Lung (tissue), 11 donors: ENCODE measurements at regions not wholly inside any gene's neighbourhood (a gene's known extent, or its start where the extent isn't known, plus 50 kb on each side); places are given as distances from the start of the nearest gene placed in this dataset.

Experiments used
- ATAC-seq: fragments of 200-7000 bp; cut with Tn5 transposase; one replicate; pipeline ENCODE4 v1.9.1; 2020; ENCODE audit warnings: moderate number of reproducible peaks; ENCODE audit not compliant: insufficient read depth, low FRiP score
- DNase-seq, 3 donors: peaks; one replicate each; pipeline ENCODE4 v3.0.0-alpha.2; 2013 to 2017
- H3K27ac ChIP-seq, 2 donors: one replicate each; pipeline ENCODE4 v1.5.1; 2013; ENCODE audit warnings: mild to moderate bottlenecking in 2 of 2, moderate library complexity in 2 of 2, control low read depth in 1 of 2, inconsistent platforms in 1 of 2, low read depth in 1 of 2, low read length in 1 of 2
- H3K27me3 ChIP-seq, 3 donors: one replicate each; pipeline ENCODE4 v1.5.1; 2013; ENCODE audit warnings: low read length in 2 of 3; ENCODE audit not compliant: control insufficient read depth in 3 of 3, insufficient read depth in 3 of 3
- H3K36me3 ChIP-seq, 4 donors: one replicate each; pipeline ENCODE4 v1.5.1; 2013; ENCODE audit warnings: low read length in 4 of 4, mild to moderate bottlenecking in 1 of 4, moderate library complexity in 1 of 4; ENCODE audit not compliant: control insufficient read depth in 4 of 4, insufficient read depth in 4 of 4
- H3K4me1 ChIP-seq, 5 donors: one replicate each; pipeline ENCODE4 v1.5.1; 2013; ENCODE audit warnings: low read length in 5 of 5, mild to moderate bottlenecking in 2 of 5, moderate library complexity in 1 of 5; ENCODE audit not compliant: control insufficient read depth in 5 of 5, insufficient read depth in 5 of 5
- H3K4me3 ChIP-seq: one replicate; pipeline ENCODE4 v1.5.1; 2013; ENCODE audit warnings: mild to moderate bottlenecking, control low read depth, moderate library complexity
- H3K9ac ChIP-seq, 2 donors: one replicate each; pipeline ENCODE4 v1.5.1; 2013; ENCODE audit warnings: low read length in 2 of 2, control low read depth in 1 of 2; ENCODE audit not compliant: insufficient read depth in 1 of 2
- H3K9me3 ChIP-seq, 4 donors: one replicate each; pipeline ENCODE4 v1.5.1; 2013; ENCODE audit warnings: low read length in 3 of 4, mild to moderate bottlenecking in 1 of 4, moderate library complexity in 1 of 4; ENCODE audit not compliant: control insufficient read depth in 4 of 4, insufficient read depth in 3 of 4
- CTCF ChIP-seq: IDR thresholded peaks from 2 replicates; pipeline ENCODE4 v1.5.1; 2012; ENCODE audit warnings: mild to moderate bottlenecking; ENCODE audit errors: control extremely low read depth, extremely low read depth
- WGBS, 2 donors: extraction: QIAGEN DNeasy Blood & Tissue Kit; methylation state at CpG; one replicate each; pipeline ENCODE4 v1.1.7; 2013; 5-methylcytosine and 5-hydroxymethylcytosine counted together
- donor health status: control.
- donor health status: control.
- donor health status: Bipolar disorder and iron deficiency.
- donor health status: healthy.
- donor health status: DM: yes; HTN: yes; CAD: no.

DNA sequence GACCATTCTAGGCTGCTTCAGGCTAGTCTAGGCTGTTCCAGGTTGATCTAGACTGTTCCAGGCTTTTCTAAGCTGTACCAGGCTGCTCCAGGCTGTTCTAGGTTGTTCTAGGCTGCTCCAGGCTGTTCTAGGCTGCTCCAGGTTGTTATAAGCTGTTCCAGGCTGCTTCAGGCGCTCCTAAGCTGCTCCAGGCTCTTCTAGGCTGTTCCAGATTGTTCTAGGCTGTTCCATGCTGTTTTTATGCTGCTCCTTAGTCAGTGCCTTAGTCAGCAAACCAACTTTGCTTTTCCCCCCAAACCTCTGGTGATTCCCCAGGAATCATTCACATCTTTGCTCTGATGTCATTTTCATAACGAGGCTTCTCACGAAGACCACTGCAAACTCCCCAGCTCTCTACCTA, 171.4 kb upstream of the GALNT2 start:
- no peaks in the 10 kb centered on the region for H3K36me3 ChIP-seq
- H3K27me3 ChIP-seq = no peaks in the 10 kb centered on the region
- H3K9ac ChIP-seq = no peak overlapping the region
- WGBS, 2 donors = 82 to 93% methylated on average over 3 of the region's 3 CpGs
- no peak overlapping the region for H3K27ac ChIP-seq
- H3K9me3 ChIP-seq = peaks cover 0 to 6% (median 0%) of the 10 kb centered on the region in 4 donors
- no peak for ATAC-seq
- DNase-seq = no peak
- no peaks in the 10 kb centered on the region for H3K4me1 ChIP-seq
- H3K4me3 ChIP-seq = no peak overlapping the region
- no peak for TF ChIP-seq CTCF

GRCh38 chr1:229896306-229896705, 170.7 kb upstream of the GALNT2 start:
- no peak overlapping the region for H3K27ac ChIP-seq
- no peak for TF ChIP-seq CTCF
- no peak overlapping the region for H3K9ac ChIP-seq
- H3K4me3 ChIP-seq = no peak overlapping the region
- DNase-seq (no peak), ATAC-seq (no peak)
- no peaks in the 10 kb centered on the region for H3K27me3 ChIP-seq
- H3K9me3 ChIP-seq = peaks cover 0 to 6% (median 0%) of the 10 kb centered on the region in 4 donors
- H3K36me3 ChIP-seq = no peaks in the 10 kb centered on the region
- no peaks in the 10 kb centered on the region for H3K4me1 ChIP-seq
- 78 to 84% methylated on average over 2 of the region's 2 CpGs for WGBS, 2 donors

- Histone ChIP-seq H3K4me3 (no peak overlapping the region), H3K36me3 (no peaks in the 10 kb centered on the region), H3K27me3 (no peaks in the 10 kb centered on the region), H3K4me1 (no peaks in the 10 kb centered on the region), H3K9ac (no peak overlapping the region), H3K27ac (no peak overlapping the region), H3K9me3 (peaks cover 0 to 6% (median 0%) of the 10 kb centered on the region in 4 donors)
- ATAC-seq (no peak), DNase-seq (no peak)
- TF ChIP-seq CTCF = no peak
- WGBS, 2 donors = 92 to 93% methylated on average over 5 of the region's 5 CpGs
These were observed 170.2 kb upstream of the GALNT2 start for GRCh38 chr1:229896861-229897260.

- H3K4me3 ChIP-seq = no peak overlapping the region
- H3K27ac ChIP-seq = no peak overlapping the region
- no peak overlapping the region for H3K9ac ChIP-seq
- TF ChIP-seq CTCF = no peak
- peaks cover 0 to 6% (median 0%) of the 10 kb centered on the region in 4 donors for H3K9me3 ChIP-seq
- no peaks in the 10 kb centered on the region for H3K4me1 ChIP-seq
- H3K36me3 ChIP-seq = no peaks in the 10 kb centered on the region
- no peak for ATAC-seq
- no peak for DNase-seq
- 70 to 73% methylated on average over 8 of the region's 8 CpGs for WGBS, 2 donors
- H3K27me3 ChIP-seq = no peaks in the 10 kb centered on the region
These were observed 169.5 kb upstream of the GALNT2 start for GRCh38 chr1:229897501-229897900.
